ENCODE measurements at regions not wholly inside any gene's neighbourhood (a gene's known extent, or its start where the extent isn't known, plus 50 kb on each side); places are given as distances from the start of the nearest gene placed in this dataset.

DNA sequence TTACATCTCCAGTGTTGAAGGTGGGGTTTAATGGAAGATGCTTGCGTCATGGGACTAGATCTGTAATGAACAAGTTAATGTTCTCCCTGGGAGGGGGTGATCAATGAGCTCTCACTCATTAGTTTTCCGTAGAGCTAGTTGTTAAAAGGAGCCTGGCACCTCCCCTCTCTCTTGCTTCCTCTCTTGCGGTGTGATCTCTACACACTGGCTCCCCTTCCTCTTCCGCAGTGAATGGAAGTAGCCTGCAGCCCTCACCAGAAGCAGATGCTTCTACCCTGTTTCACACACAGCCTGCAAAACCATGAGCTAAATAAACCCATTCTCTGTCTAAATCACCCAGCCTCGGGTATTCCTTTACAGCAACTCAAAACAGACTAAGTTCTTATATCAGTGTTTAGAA is 318.8 kb downstream of the SLITRK1 start:
- TF ChIP-seq FOS (IDR thresholded peaks at IDR 0.05; ENCODE audit: low read depth, low read length) (no peak), RAD21 (IDR thresholded peaks at IDR 0.05; ENCODE audit: low read length) (no peak), USF2 (IDR thresholded peaks at IDR 0.05; ENCODE audit: low read depth, low read length) (no peak), POLR2A (IDR thresholded peaks at IDR 0.05; ENCODE audit: low read depth, low read length) (no peak), SMC3 (IDR thresholded peaks at IDR 0.05; ENCODE audit: low read depth, low read length) (no peak), RFX5 (IDR thresholded peaks at IDR 0.05; ENCODE audit: low read depth, low read length) (no peak)
- TF ChIP-seq, protein P1, sequence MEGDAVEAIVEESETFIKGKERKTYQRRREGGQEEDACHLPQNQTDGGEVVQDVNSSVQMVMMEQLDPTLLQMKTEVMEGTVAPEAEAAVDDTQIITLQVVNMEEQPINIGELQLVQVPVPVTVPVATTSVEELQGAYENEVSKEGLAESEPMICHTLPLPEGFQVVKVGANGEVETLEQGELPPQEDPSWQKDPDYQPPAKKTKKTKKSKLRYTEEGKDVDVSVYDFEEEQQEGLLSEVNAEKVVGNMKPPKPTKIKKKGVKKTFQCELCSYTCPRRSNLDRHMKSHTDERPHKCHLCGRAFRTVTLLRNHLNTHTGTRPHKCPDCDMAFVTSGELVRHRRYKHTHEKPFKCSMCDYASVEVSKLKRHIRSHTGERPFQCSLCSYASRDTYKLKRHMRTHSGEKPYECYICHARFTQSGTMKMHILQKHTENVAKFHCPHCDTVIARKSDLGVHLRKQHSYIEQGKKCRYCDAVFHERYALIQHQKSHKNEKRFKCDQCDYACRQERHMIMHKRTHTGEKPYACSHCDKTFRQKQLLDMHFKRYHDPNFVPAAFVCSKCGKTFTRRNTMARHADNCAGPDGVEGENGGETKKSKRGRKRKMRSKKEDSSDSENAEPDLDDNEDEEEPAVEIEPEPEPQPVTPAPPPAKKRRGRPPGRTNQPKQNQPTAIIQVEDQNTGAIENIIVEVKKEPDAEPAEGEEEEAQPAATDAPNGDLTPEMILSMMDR (conservative IDR thresholded peaks at IDR 0.05; ENCODE audit: low read depth, low read length), result no peak
- TF ChIP-seq, protein P2, sequence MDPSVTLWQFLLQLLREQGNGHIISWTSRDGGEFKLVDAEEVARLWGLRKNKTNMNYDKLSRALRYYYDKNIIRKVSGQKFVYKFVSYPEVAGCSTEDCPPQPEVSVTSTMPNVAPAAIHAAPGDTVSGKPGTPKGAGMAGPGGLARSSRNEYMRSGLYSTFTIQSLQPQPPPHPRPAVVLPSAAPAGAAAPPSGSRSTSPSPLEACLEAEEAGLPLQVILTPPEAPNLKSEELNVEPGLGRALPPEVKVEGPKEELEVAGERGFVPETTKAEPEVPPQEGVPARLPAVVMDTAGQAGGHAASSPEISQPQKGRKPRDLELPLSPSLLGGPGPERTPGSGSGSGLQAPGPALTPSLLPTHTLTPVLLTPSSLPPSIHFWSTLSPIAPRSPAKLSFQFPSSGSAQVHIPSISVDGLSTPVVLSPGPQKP (IDR thresholded peaks at IDR 0.05; ENCODE audit: borderline replicate concordance, low read depth, low read length), result no peak

Data from IMR-90 (cell line).